Esophagus squamous epithelium (tissue), 5 donors: ENCODE measurements at regions not wholly inside any gene's neighbourhood (a gene's known extent, or its start where the extent isn't known, plus 50 kb on each side); places are given as distances from the start of the nearest gene placed in this dataset.

ENCODE experiments used
- DNase-seq: peaks from one replicate; lab custom pipeline; 2025; lab: John Stamatoyannopoulos, UW
- H3K27ac ChIP-seq, 4 donors: fragments of 200-600 bp; sonication (generic); one replicate each; pipeline ENCODE4 v1.5.1; 2016 to 2019; ENCODE audit warnings: mild to moderate bottlenecking in 1 of 4
- H3K27me3 ChIP-seq, 4 donors: fragments of 200-600 bp; sonication (generic); 1 replicate in 3 of 4; 2 replicates in 1 of 4; pipeline versions ENCODE4 v1.5.1 to v1.6.0; 2017 to 2021; ENCODE audit warnings: antibody characterized with exemption in 1 of 4
- H3K36me3 ChIP-seq, 3 donors: fragments of 200-600 bp; sonication (generic); one replicate each; pipeline ENCODE4 v1.5.1; 2016 to 2019
- H3K4me1 ChIP-seq, 3 donors: fragments of 200-600 bp; sonication (generic); one replicate each; pipeline ENCODE4 v1.5.1; 2017 to 2019
- H3K4me3 ChIP-seq, 4 donors: fragments of 200-600 bp; sonication (generic); 1 replicate in 3 of 4; 2 replicates in 1 of 4; pipeline ENCODE4 v1.5.1; 2016 to 2019; ENCODE audit warnings: mild to moderate bottlenecking in 2 of 4, moderate library complexity in 1 of 4
- H3K9me3 ChIP-seq, 3 donors: fragments of 200-600 bp; sonication (generic); one replicate each; pipeline ENCODE4 v1.5.1; 2016 to 2019
- POLR2A ChIP-seq, 4 donors: fragments of 450-650 bp; IDR thresholded peaks; one replicate each; pipeline ENCODE4 v1.6.1; 2017; ENCODE audit warnings: antibody characterized with exemption in 4 of 4, mild to moderate bottlenecking in 4 of 4, moderate library complexity in 3 of 4
- WGBS, 2 donors: methylation state at CpG; one replicate each; pipeline ENCODE4 v1.1.5; 2018; 5-methylcytosine and 5-hydroxymethylcytosine counted together
- intact Hi-C: fragments of 100-400 bp; cut with DNase I; formaldehyde crosslinking; loops from one replicate; pipeline ENCODE4 v1.15.0; 2022
- TF ChIP-seq, protein P1 (sequence below), 6 experiments: fragments of 450-650 bp in 4 of 6; fragments of 200-600 bp in 2 of 6; sonication (generic) in 2 of 6; IDR thresholded peaks; one replicate each; pipeline ENCODE4 v1.5.1; 2016 to 2019; ENCODE audit warnings: antibody characterized with exemption in 6 of 6, mild to moderate bottlenecking in 4 of 6, moderate library complexity in 4 of 6
- donor health status: DM: yes; HTN: yes; CAD: no.

DNA sequence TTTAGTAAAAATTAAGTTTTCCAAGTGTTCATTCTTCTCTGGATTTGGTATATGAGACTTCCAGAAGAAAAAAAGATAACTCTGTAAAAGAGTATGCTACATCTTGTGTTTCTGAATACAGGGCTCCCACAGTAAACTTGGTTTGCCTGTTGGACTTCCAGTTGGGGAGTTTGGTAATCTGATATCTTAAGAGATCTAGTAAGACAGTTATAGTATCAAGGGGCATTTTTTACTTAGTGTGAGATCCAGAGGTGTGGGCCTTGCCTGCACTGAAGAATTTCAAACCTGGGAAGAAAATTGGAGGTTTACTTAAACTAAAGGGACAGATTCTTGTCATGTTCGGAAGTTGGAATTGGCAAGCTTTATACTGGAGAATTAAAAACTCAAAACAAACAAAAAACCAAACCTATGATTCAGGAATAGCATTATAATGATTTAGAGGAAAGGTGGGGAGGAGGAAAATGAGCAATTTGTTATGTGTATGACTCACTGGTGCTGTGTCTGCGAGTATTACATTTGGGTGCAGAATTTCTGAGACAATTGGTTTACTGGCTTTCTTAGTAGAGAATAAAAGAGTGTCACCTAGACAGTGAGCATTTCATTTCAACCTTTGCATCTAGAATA, 58.9 kb upstream of the ULK4 start:
- Histone ChIP-seq H3K27ac (peak overlapping the region in 3 of 4 donors; percentile 50 to 56 (median 51)), H3K4me1 (peaks cover 35 to 81% (median 49%) of the 10 kb centered on the region in 3 donors), H3K9me3 (no peaks in the 10 kb centered on the region), H3K4me3 (no peak overlapping the region), H3K36me3 (no peaks in the 10 kb centered on the region), H3K27me3 (no peaks in the 10 kb centered on the region)
- intact Hi-C loops: no loop called here
- DNase-seq: no peak
- no peak for TF ChIP-seq POLR2A (IDR thresholded peaks at IDR 0.05)
- TF ChIP-seq, protein P1, sequence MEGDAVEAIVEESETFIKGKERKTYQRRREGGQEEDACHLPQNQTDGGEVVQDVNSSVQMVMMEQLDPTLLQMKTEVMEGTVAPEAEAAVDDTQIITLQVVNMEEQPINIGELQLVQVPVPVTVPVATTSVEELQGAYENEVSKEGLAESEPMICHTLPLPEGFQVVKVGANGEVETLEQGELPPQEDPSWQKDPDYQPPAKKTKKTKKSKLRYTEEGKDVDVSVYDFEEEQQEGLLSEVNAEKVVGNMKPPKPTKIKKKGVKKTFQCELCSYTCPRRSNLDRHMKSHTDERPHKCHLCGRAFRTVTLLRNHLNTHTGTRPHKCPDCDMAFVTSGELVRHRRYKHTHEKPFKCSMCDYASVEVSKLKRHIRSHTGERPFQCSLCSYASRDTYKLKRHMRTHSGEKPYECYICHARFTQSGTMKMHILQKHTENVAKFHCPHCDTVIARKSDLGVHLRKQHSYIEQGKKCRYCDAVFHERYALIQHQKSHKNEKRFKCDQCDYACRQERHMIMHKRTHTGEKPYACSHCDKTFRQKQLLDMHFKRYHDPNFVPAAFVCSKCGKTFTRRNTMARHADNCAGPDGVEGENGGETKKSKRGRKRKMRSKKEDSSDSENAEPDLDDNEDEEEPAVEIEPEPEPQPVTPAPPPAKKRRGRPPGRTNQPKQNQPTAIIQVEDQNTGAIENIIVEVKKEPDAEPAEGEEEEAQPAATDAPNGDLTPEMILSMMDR (IDR thresholded peaks at IDR 0.05): no peak
- 7 to 11% methylated on average over 2 of the region's 2 CpGs for WGBS, 2 donors

DNA sequence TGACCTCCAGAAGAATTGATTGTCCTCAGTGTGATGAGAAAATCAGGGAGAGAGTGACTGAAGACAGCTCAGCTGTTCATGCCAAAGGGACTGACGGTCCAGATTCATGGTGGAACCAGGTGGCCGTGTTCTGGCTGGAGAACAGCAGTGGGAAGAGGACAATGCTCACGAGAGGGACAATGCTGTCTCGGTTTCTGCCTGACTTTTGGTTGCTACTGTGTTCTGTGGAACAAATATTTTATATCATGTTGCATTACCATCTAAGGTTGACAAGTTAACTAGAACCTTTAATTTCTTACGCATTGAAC, 58.0 kb upstream of the ULK4 start:
- intact Hi-C loops: no loop called here
- H3K9me3 ChIP-seq: no peaks in the 10 kb centered on the region
- H3K4me1 ChIP-seq: peaks cover 33 to 81% (median 51%) of the 10 kb centered on the region in 3 donors
- TF ChIP-seq POLR2A (IDR thresholded peaks at IDR 0.05): no peak
- TF ChIP-seq, protein P1 (IDR thresholded peaks at IDR 0.05): no peak
- H3K4me3 ChIP-seq: no peak overlapping the region
- peak overlapping the region in 2 of 4 donors; percentile 40 to 50 for H3K27ac ChIP-seq
- no peaks in the 10 kb centered on the region for H3K36me3 ChIP-seq
- no peak for DNase-seq
- 85 to 87% methylated on average over 5 of the region's 5 CpGs for WGBS, 2 donors
- no peaks in the 10 kb centered on the region for H3K27me3 ChIP-seq

DNA sequence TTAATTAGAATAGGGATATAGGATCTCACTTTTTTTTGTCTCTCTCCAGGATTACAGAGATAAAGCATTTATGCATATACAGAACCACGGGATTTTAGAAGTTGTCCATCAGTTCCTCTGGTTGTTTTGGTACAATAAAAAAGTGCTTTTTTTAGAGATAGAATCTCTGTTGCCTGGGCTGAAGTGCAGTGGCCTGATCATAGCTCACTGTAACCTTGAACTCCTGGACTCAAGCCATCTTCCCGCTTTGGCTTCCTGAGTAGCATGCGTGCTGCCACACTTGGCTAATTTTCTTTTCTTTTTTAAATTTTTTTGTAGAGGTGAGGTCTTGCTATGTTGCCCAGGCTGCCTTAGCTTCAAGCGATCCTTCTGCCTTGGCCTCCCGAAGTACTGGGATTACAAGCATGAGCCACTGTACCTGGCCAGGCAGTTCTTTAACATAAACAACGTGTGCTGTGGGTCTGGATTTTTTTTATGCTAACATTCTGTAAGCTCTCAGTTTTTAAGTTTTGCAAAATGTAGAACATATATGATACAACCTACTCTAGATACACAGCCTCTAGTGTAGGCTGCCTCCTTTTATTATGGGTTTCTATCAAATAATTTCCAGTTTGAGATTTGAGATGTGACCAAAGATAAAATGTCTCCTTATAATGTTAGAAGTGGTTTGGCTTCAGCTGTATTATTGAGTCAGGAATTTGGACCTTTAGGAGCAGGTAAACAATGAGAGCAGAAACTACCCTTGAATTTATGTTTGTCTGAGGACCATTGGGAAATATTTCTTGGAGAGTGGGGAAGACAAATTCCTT, 57.4 kb upstream of the ULK4 start:
- Histone ChIP-seq H3K9me3 (no peaks in the 10 kb centered on the region), H3K36me3 (no peaks in the 10 kb centered on the region), H3K4me3 (no peak overlapping the region), H3K4me1 (peaks cover 30 to 81% (median 48%) of the 10 kb centered on the region in 3 donors), H3K27ac (peak overlapping the region in 1 of 4 donors; percentile 40), H3K27me3 (no peaks in the 10 kb centered on the region)
- DNase-seq: no peak
- TF ChIP-seq, protein P1 (IDR thresholded peaks at IDR 0.05): no peak
- TF ChIP-seq POLR2A (IDR thresholded peaks at IDR 0.05): no peak
- WGBS, 2 donors: 56 to 69% methylated on average over 6 of the region's 6 CpGs
- intact Hi-C loops: no loop called here

DNA sequence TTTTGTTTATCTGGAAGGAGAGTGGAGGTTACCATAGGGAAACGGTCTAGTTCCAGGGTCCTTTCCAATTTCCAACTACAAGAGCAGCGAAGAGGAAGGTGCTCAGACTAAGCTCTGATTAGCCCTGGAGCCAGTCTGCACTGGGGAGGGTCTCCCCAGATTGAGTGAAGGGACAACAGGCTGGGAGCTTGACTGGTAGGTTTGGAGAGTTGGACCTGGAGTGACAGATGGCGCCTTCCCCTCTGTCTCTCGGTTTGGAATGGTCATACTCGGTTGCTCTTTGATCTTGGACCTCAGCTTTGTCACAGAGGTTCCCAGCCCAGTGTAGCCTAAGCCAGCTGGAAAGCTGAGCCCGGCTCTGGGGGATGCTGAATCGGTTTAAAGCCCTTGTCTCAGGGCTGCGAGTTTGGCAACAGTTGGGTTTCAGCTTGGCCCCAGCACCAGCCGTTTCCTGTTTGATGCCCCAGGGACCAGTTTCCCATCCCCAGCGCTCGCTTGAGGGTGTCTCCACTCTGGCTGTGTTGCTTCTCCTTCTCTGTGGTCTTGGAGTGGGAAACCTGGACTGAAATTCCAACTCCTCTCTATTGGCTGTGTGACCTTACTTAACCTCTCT, 53.1 kb upstream of the ULK4 start:
- intact Hi-C loops: loop anchor here (5.0 kb wide), 1 partner anchor 82 kb away; no protein-coding TSS in a partner anchor
- Histone ChIP-seq H3K9me3 (no peaks in the 10 kb centered on the region), H3K36me3 (no peaks in the 10 kb centered on the region), H3K4me1 (peaks cover 12 to 64% (median 25%) of the 10 kb centered on the region in 3 donors), H3K4me3 (peak overlapping the region; percentile 86 to 96 (median 90)), H3K27ac (peak overlapping the region; percentile 82 to 94 (median 88)), H3K27me3 (no peaks in the 10 kb centered on the region)
- TF ChIP-seq POLR2A (IDR thresholded peaks at IDR 0.05): no peak
- TF ChIP-seq, protein P1 (IDR thresholded peaks at IDR 0.05): no peak
- WGBS, 2 donors: 12 to 19% methylated on average over 9 to 11 of the region's 11 CpGs
- DNase-seq: no peak
